H1 (cell line): ENCODE measurements at regions not wholly inside any gene's neighbourhood (a gene's known extent, or its start where the extent isn't known, plus 50 kb on each side); places are given as distances from the start of the nearest gene placed in this dataset.

Experiments
- CTCF ChIA-PET: fragments of 300-600 bp; sonication (Branson Sonifier 250); formaldehyde crosslinking; loops from one replicate; lab custom pipeline; 2021; ENCODE audit not compliant: partially characterized antibody; lab: Charles Lee
- POLR2A ChIA-PET: fragments of 300-600 bp; sonication (Branson Sonifier 250); formaldehyde crosslinking; loops from one replicate; lab custom pipeline; 2021; ENCODE audit warnings: inconsistent platforms; ENCODE audit not compliant: partially characterized antibody; lab: Charles Lee
- DNase-seq, 2 experiments: peaks; one replicate each; pipeline versions ENCODE4 v3.0.0 to v3.0.0-alpha.2; 2010 to 2022; ENCODE audit warnings: low spot score in 2 of 2, low read depth in 1 of 2, mixed read lengths in 1 of 2
- FAIRE-seq: peaks from 2 replicates; lab custom pipeline; 2011; peaks lifted over from hg19 to GRCh38; lab: Jason Lieb, UNC
- H2AFZ ChIP-seq: 2 replicates; pipeline ENCODE4 v1.8.1; 2012; ENCODE audit warnings: low read length, inconsistent platforms
- H2AK5ac ChIP-seq: 2 replicates; pipeline ENCODE4 v1.6.1; 2013; ENCODE audit warnings: low read depth, low read length
- H2BK120ac ChIP-seq: replicated peaks from 2 replicates; pipeline ENCODE3; 2013; ENCODE audit warnings: low read depth, low read length, inconsistent platforms
- H2BK12ac ChIP-seq: 2 replicates; pipeline ENCODE4 v1.6.1; 2013; ENCODE audit warnings: low read depth, low read length
- H2BK15ac ChIP-seq: 2 replicates; pipeline ENCODE4 v1.6.1; 2013; ENCODE audit warnings: low read length
- H2BK20ac ChIP-seq: 2 replicates; pipeline ENCODE4 v1.6.1; 2013; ENCODE audit warnings: low read length
- H2BK5ac ChIP-seq: 2 replicates; pipeline ENCODE4 v1.6.1; 2013; ENCODE audit warnings: low read depth, low read length
- H3K14ac ChIP-seq: 2 replicates; pipeline ENCODE4 v1.6.1; 2013; ENCODE audit warnings: inconsistent platforms; ENCODE audit not compliant: insufficient read length
- H3K18ac ChIP-seq: 2 replicates; pipeline ENCODE4 v1.6.1; 2013; ENCODE audit warnings: low read length; ENCODE audit errors: extremely low read depth
- H3K23ac ChIP-seq: 2 replicates; pipeline ENCODE4 v1.6.1; 2013; ENCODE audit warnings: inconsistent platforms; ENCODE audit not compliant: insufficient read length
- H3K23me2 ChIP-seq: 2 replicates; pipeline ENCODE4 v1.6.1; 2013; ENCODE audit warnings: low read depth, low read length
- H3K27ac ChIP-seq: 2 replicates; pipeline ENCODE4 v1.6.1; 2011; ENCODE audit warnings: low read depth, low read length, inconsistent platforms
- H3K27me3 ChIP-seq, 4 experiments: replicated peaks in 1 of 4; 1 replicate in 1 of 4; 2 replicates in 3 of 4; pipeline versions ENCODE4 v1.6.1 to v1.8.1; 2011 to 2013; ENCODE audit warnings: low read length in 3 of 4, mild to moderate bottlenecking in 3 of 4, inconsistent platforms in 2 of 4, mixed read lengths in 2 of 4, moderate library complexity in 1 of 4; ENCODE audit not compliant: control insufficient read depth in 3 of 4, insufficient read depth in 3 of 4; ENCODE audit errors: extremely low read depth in 1 of 4
- H3K36me3 ChIP-seq, 4 experiments: 2 replicates each; pipeline versions ENCODE4 v1.6.1 to v1.8.1; 2011 to 2013; ENCODE audit warnings: mild to moderate bottlenecking in 4 of 4, low read length in 3 of 4, moderate library complexity in 2 of 4, control low read depth in 1 of 4, inconsistent platforms in 1 of 4; ENCODE audit not compliant: insufficient read depth in 4 of 4, control insufficient read depth in 2 of 4
- H3K4ac ChIP-seq: replicated peaks from 2 replicates; pipeline ENCODE3; 2013; ENCODE audit warnings: low read length, low read depth, mixed read lengths, inconsistent platforms; ENCODE audit not compliant: insufficient read length
- H3K4me1 ChIP-seq, 4 experiments: replicated peaks in 1 of 4; 1 replicate in 1 of 4; 2 replicates in 3 of 4; pipeline versions ENCODE4 v1.6.1 to v1.8.1; 2011 to 2013; ENCODE audit warnings: low read length in 3 of 4, inconsistent platforms in 2 of 4, mixed read lengths in 1 of 4; ENCODE audit not compliant: insufficient read depth in 4 of 4, control insufficient read depth in 3 of 4
- H3K4me2 ChIP-seq, 2 experiments: 2 replicates each; pipeline versions ENCODE4 v1.6.1 to v1.8.1; 2011 to 2013; ENCODE audit warnings: low read depth in 2 of 2, low read length in 2 of 2, control low read depth in 1 of 2, inconsistent platforms in 1 of 2, mild to moderate bottlenecking in 1 of 2; ENCODE audit not compliant: insufficient read depth in 1 of 2
- H3K4me3 ChIP-seq, 4 experiments: fragments of 200-600, 300-600 bp in 1 of 4; sonication (generic), shearing (Covaris generic), sonication (Bioruptor Twin) in 1 of 4; 2 replicates each; pipeline versions ENCODE4 v1.5.1 to v1.8.1; 2011 to 2016; ENCODE audit warnings: low read length in 4 of 4, low read depth in 3 of 4, control low read depth in 2 of 4, inconsistent platforms in 2 of 4, mild to moderate bottlenecking in 2 of 4, mixed read lengths in 1 of 4, moderate library complexity in 1 of 4; ENCODE audit not compliant: insufficient read depth in 2 of 4; ENCODE audit errors: extremely low read depth in 1 of 4
- H3K56ac ChIP-seq: replicated peaks from 2 replicates; pipeline ENCODE3; 2013; ENCODE audit warnings: low read depth, mild to moderate bottlenecking, mixed read lengths, low read length, inconsistent platforms; ENCODE audit not compliant: insufficient read length
- H3K79me1 ChIP-seq: 2 replicates; pipeline ENCODE4 v1.6.1; 2013; ENCODE audit warnings: low read depth, low read length, control low read depth
- H3K79me2 ChIP-seq, 2 experiments: 2 replicates each; pipeline versions ENCODE4 v1.6.1 to v1.8.1; 2012 to 2013; ENCODE audit warnings: low read length in 2 of 2, mild to moderate bottlenecking in 2 of 2, inconsistent platforms in 1 of 2; ENCODE audit not compliant: insufficient read depth in 2 of 2, control insufficient read depth in 1 of 2
- H3K9ac ChIP-seq, 4 experiments: replicated peaks in 1 of 4; 1 replicate in 1 of 4; 2 replicates in 3 of 4; pipeline versions ENCODE4 v1.6.1 to v1.8.1; 2011 to 2013; ENCODE audit warnings: low read depth in 3 of 4, low read length in 3 of 4, control low read depth in 2 of 4, mild to moderate bottlenecking in 2 of 4, moderate library complexity in 2 of 4, inconsistent platforms in 1 of 4; ENCODE audit errors: extremely low read depth in 1 of 4
- H3K9me3 ChIP-seq, 2 experiments: 2 replicates each; pipeline versions ENCODE4 v1.6.1 to v1.8.1; 2012 to 2013; ENCODE audit warnings: mild to moderate bottlenecking in 2 of 2, moderate library complexity in 2 of 2, control low read depth in 1 of 2, inconsistent platforms in 1 of 2, low read depth in 1 of 2, low read length in 1 of 2, mixed read lengths in 1 of 2; ENCODE audit not compliant: insufficient read depth in 2 of 2
- H4K20me1 ChIP-seq, 2 experiments: replicated peaks in 1 of 2; 2 replicates each; pipeline versions ENCODE3 to v1.8.1; 2011 to 2013; ENCODE audit warnings: inconsistent platforms in 2 of 2, low read length in 2 of 2, mild to moderate bottlenecking in 1 of 2; ENCODE audit not compliant: insufficient read depth in 2 of 2, control insufficient read depth in 1 of 2
- H4K5ac ChIP-seq: 2 replicates; pipeline ENCODE4 v1.6.1; 2013; ENCODE audit warnings: low read length, low read depth, mixed read lengths, inconsistent platforms; ENCODE audit not compliant: insufficient read length
- H4K8ac ChIP-seq: 2 replicates; pipeline ENCODE4 v1.8.0; 2013; ENCODE audit warnings: mild to moderate bottlenecking, moderate library complexity, low read length, inconsistent platforms; ENCODE audit not compliant: insufficient read depth; ENCODE audit errors: extremely low read depth
- H4K91ac ChIP-seq: replicated peaks from 2 replicates; pipeline ENCODE3; 2013; ENCODE audit warnings: low read length, mixed read lengths, inconsistent platforms; ENCODE audit not compliant: insufficient read length
- ATF3 ChIP-seq: IDR thresholded peaks from 2 replicates; pipeline ENCODE4 v1.6.1; 2011; ENCODE audit warnings: low read depth, mild to moderate bottlenecking, low read length; ENCODE audit not compliant: insufficient read depth
- BCL11A ChIP-seq, 2 experiments: IDR thresholded peaks; one replicate each; pipeline ENCODE4 v1.6.1; 2011; ENCODE audit warnings: low read depth in 2 of 2, low read length in 2 of 2, mild to moderate bottlenecking in 2 of 2
- CBX5 ChIP-seq: fragments of 300-800, 300-1000 bp; sonication (generic); IDR thresholded peaks from 2 replicates; pipeline ENCODE4 v1.7.1; 2016; ENCODE audit warnings: antibody characterized with exemption, low read length, low read depth
- CBX8 ChIP-seq: fragments of 300-800, 300-1000 bp; sonication (generic); IDR thresholded peaks from 2 replicates; pipeline ENCODE4 v1.7.1; 2016; ENCODE audit warnings: low read depth, low read length, borderline replicate concordance
- EP300 ChIP-seq, 2 experiments: IDR thresholded peaks; 1 replicate in 1 of 2; 2 replicates in 1 of 2; pipeline ENCODE4 v1.6.1; 2011 to 2012; ENCODE audit warnings: low read depth in 2 of 2, low read length in 2 of 2, mild to moderate bottlenecking in 2 of 2, borderline replicate concordance in 1 of 2, inconsistent platforms in 1 of 2, moderate library complexity in 1 of 2
- FOSL1 ChIP-seq: IDR thresholded peaks from 2 replicates; pipeline ENCODE4 v1.6.1; 2011; ENCODE audit warnings: mild to moderate bottlenecking, low read depth, low read length, moderate library complexity; ENCODE audit not compliant: insufficient read depth
- GTF2F1 ChIP-seq: IDR thresholded peaks from 2 replicates; pipeline ENCODE4 v1.6.1; 2012; ENCODE audit warnings: low read depth, low read length, improper control_type of control experiment, borderline replicate concordance
- HDAC6 ChIP-seq: IDR thresholded peaks from one replicate; pipeline ENCODE4 v1.7.1; 2012; ENCODE audit warnings: low read depth, mild to moderate bottlenecking, inconsistent platforms, low read length, moderate library complexity
- JUN ChIP-seq: IDR thresholded peaks from 2 replicates; pipeline ENCODE4 v1.6.1; 2011; ENCODE audit warnings: low read depth, mild to moderate bottlenecking, improper control_type of control experiment, low read length
- MAX ChIP-seq: IDR thresholded peaks from 2 replicates; pipeline ENCODE4 v1.6.1; 2012; ENCODE audit warnings: inconsistent platforms
- NRF1 ChIP-seq: IDR thresholded peaks from 2 replicates; pipeline ENCODE4 v1.6.1; 2011; ENCODE audit warnings: mild to moderate bottlenecking, low read depth, low read length, improper control_type of control experiment
- POLR2AphosphoS5 ChIP-seq: IDR thresholded peaks from 2 replicates; pipeline ENCODE4 v1.6.1; 2011; ENCODE audit warnings: low read depth, low read length
- SIRT6 ChIP-seq: IDR thresholded peaks from one replicate; pipeline ENCODE4 v1.7.1; 2012; ENCODE audit warnings: low read length, inconsistent platforms
- TBP ChIP-seq: IDR thresholded peaks from 2 replicates; pipeline ENCODE4 v1.6.1; 2011; ENCODE audit warnings: low read depth, low read length, improper control_type of control experiment
- TCF12 ChIP-seq: IDR thresholded peaks from 2 replicates; pipeline ENCODE4 v1.6.1; 2011; ENCODE audit warnings: low read depth, mild to moderate bottlenecking, low read length
- WGBS, 2 experiments: shearing (Covaris generic) in 1 of 2; methylation state at CpG; one replicate each; pipeline versions ENCODE4 v1.1.6 to v1.1.7; 2013 to 2015; ENCODE audit warnings: low lambda C conversion rate in 2 of 2, mixed read lengths in 2 of 2, inconsistent platforms in 1 of 2, low coverage in 1 of 2, missing lambda C conversion rate in 1 of 2; ENCODE audit not compliant: insufficient replicate concordance in 2 of 2, insufficient coverage in 1 of 2, insufficient read length in 1 of 2; ENCODE audit errors: extremely low coverage in 1 of 2, missing lambda C conversion rate in 1 of 2; 5-methylcytosine and 5-hydroxymethylcytosine counted together

GRCh38 chr1:82921759-82922158 is 1077.2 kb downstream of the TTLL7 start:
- ChIA-PET POLR2A (no interaction called here), CTCF (no interaction called here)
- H3K36me3 ChIP-seq = no peaks in the 10 kb centered on the region
- no peaks in the 10 kb centered on the region for H3K79me1 ChIP-seq
- H4K20me1 ChIP-seq = no peaks in the 10 kb centered on the region
- H2BK5ac ChIP-seq = no peak overlapping the region
- H4K8ac ChIP-seq = no peak overlapping the region
- H2BK15ac ChIP-seq = no peak overlapping the region
- no peaks in the 10 kb centered on the region for H3K9me3 ChIP-seq
- no peak overlapping the region for H4K5ac ChIP-seq
- H3K14ac ChIP-seq = no peak overlapping the region
- H3K4me3 ChIP-seq = no peak overlapping the region
- no peak overlapping the region for H4K91ac ChIP-seq
- H3K27ac ChIP-seq = no peak overlapping the region
- no peak overlapping the region for H2BK120ac ChIP-seq
- 79% methylated on average over 4 of the region's 4 CpGs; no CpG with 5 or more reads in 1 of the 2 experiments for WGBS, 2 experiments
- H3K27me3 ChIP-seq = no peaks in the 10 kb centered on the region
- no peak overlapping the region for H2BK20ac ChIP-seq
- peaks cover 0 to 2% (median 0%) of the 10 kb centered on the region in 4 experiments; a peak in 1 of 7 replicates for H3K4me1 ChIP-seq
- FAIRE-seq = no peak
- no peak overlapping the region for H3K4ac ChIP-seq
- H3K18ac ChIP-seq = no peak overlapping the region
- no peak overlapping the region for H3K23ac ChIP-seq
- no peak overlapping the region for H2AFZ ChIP-seq
- H2BK12ac ChIP-seq = no peak overlapping the region
- no peak overlapping the region for H3K9ac ChIP-seq
- H3K23me2 ChIP-seq = no peaks in the 10 kb centered on the region
- no peak overlapping the region for H2AK5ac ChIP-seq
- DNase-seq = no peak
- no peaks in the 10 kb centered on the region for H3K79me2 ChIP-seq
- H3K4me2 ChIP-seq = no peak overlapping the region
- no peak overlapping the region for H3K56ac ChIP-seq
- TF ChIP-seq BCL11A (IDR thresholded peaks at IDR 0.05; ENCODE audit: low read depth in 2 of 2, low read length in 2 of 2) (no peak), JUN (no peak), TCF12 (no peak), EP300 (IDR thresholded peaks at IDR 0.05; ENCODE audit: borderline replicate concordance in 1 of 2, low read depth in 2 of 2, low read length in 2 of 2) (no peak), FOSL1 (no peak), CBX5 (no peak), HDAC6 (no peak), TBP (no peak), MAX (no peak), POLR2AphosphoS5 (no peak), GTF2F1 (no peak), ATF3 (no peak), CBX8 (no peak), SIRT6 (no peak), NRF1 (no peak)
